GM12891 (cell line): ENCODE measurements at regions not wholly inside any gene's neighbourhood (a gene's known extent, or its start where the extent isn't known, plus 50 kb on each side); places are given as distances from the start of the nearest gene placed in this dataset.

Experiments used
- PAX5 ChIP-seq: IDR thresholded peaks from 2 replicates; pipeline ENCODE4 v1.6.1; 2011; ENCODE audit warnings: low read length, moderate library complexity, mild to moderate bottlenecking; ENCODE audit not compliant: insufficient read depth, severe bottlenecking
- POLR2A ChIP-seq: IDR thresholded peaks from 2 replicates; pipeline ENCODE4 v1.6.1; 2011; ENCODE audit warnings: low read depth, low read length, control low read depth
- POLR2AphosphoS5 ChIP-seq: IDR thresholded peaks from 2 replicates; pipeline ENCODE4 v1.6.1; 2011; ENCODE audit warnings: low read depth, low read length, control low read depth
- SPI1 ChIP-seq: IDR thresholded peaks from 2 replicates; pipeline ENCODE4 v1.6.1; 2011; ENCODE audit warnings: low read depth, low read length, control low read depth
- TAF1 ChIP-seq: IDR thresholded peaks from 2 replicates; pipeline ENCODE4 v1.6.1; 2011; ENCODE audit warnings: low read depth, low read length, control low read depth

DNA sequence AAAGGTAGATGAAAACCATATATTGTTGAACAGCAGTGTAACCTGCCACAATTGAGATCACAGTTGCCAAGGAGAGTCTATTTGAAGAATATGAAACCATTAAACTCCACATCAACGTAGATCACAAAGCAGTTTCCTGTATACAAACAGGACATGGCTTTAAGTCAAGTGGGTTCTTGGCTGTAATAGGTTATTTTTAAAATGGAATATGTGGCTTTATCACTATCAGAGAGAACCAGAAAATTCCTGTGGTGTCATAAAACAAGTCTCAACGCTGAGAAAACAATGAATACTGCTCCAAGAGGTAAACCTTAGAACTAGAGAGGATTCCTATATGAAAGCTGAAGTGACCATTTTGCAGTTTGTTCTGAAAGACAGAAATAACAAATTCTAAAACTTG, 999.7 kb downstream of the CDH11 start:
- TF ChIP-seq POLR2AphosphoS5, result no peak
- TF ChIP-seq POLR2A, result no peak
- TF ChIP-seq TAF1, result no peak
- no peak for TF ChIP-seq SPI1
- TF ChIP-seq PAX5, result no peak
